ENCODE measurements at regions not wholly inside any gene's neighbourhood (a gene's known extent, or its start where the extent isn't known, plus 50 kb on each side); places are given as distances from the start of the nearest gene placed in this dataset.

DNA sequence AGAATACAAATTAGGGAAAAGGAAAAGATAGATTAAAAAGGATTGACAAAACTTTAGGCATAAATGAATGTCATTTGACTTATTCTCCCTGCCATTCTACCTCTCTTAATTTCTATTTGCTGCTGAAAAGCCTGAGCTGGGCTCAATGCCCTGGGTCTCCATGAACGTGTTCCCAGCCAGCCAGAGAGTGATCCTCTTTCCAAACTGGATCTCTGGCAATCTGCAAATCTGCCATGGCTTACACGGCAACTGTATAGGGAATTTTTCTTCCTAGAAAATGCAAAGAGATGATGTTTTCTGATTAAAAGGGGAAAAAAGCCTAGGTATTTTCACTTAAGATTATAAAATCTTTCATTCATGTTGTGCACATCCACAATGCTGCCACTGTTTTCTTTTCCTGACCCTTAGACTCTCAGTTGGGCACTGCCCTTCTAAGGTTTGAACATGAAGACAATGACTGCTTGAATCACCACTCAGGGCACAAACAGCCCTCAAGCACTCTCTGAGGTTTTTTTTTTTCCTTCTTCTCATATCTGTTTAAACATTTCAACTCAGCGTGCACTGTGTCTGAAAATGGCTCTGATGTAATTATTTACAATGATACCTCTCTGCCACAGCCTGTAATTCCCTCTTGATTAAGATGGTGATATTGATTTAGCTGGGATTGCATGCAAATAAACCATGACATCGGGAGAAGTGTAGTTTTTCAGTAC lies 60.3 kb downstream of the DACT1 start:
- no peak for DNase-seq (ENCODE audit: low read depth, low spot score)

DNA sequence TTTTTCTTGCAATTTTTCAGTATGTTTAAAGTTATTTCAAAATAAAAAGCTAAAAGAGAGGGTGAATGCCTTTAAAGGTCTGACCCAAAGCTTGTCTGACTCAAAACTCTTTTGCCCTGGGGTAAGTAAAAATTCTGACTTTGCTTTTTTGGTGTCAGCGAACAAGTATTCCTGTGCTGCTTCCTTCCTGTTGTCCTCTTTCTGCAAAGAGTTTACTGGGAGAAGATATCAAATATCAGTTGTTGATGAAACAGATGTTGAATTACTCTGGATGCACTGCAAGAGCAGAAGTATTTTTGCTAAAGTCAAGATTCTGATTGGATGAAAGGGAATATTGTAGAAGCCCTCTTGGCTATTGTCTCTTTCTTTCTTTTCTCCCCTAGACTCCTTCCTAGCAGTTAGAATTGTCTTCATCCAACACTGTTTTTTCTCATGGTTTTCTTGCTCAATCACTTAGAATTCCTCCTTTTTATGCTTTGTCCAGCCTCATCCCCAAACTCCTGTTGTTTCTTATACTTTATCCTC lies 62.0 kb downstream of the DACT1 start:
- no peak for DNase-seq (ENCODE audit: low read depth, low spot score)

DNA sequence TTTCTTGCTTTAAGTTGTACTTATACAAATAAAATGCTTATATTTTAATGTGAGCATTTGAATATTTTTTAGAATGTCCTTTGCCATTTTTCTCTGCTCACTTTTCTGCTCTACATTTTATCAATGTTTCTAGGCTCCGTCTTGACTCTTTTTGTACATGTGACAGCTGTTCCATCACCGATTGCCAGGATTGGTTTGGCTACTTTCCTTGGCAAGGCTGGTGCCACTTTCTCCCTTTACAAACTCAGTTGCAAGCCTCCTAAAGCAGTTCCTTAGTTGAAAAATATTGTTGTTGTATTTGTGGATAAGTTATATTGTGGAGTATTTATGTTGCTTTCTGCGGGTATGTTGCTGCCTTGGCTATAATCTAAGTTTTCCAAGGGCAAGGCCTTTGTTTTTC lies 63.4 kb downstream of the DACT1 start:
- no peak for DNase-seq (ENCODE audit: low read depth, low spot score)

DNA sequence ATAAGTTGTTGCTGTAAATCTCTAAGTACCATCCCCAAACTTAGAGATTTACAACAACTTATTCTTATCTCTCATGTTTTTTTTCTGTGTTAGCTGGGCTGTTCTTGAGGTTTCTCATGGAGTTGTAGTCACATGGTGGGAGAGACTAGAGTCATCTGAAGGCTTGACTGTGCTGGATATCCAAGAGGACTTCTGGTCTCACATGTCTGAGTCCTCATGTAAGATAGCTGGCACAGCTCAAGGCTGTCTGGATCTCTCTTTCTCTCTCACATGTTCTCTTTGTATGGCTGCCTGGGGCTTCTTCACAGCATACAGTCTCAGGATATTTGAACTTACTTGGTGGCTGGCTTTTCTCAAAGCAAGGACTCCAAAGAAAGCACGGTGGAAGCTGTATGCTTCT lies 63.8 kb downstream of the DACT1 start:
- no peak for DNase-seq (ENCODE audit: low read depth, low spot score)

DNA sequence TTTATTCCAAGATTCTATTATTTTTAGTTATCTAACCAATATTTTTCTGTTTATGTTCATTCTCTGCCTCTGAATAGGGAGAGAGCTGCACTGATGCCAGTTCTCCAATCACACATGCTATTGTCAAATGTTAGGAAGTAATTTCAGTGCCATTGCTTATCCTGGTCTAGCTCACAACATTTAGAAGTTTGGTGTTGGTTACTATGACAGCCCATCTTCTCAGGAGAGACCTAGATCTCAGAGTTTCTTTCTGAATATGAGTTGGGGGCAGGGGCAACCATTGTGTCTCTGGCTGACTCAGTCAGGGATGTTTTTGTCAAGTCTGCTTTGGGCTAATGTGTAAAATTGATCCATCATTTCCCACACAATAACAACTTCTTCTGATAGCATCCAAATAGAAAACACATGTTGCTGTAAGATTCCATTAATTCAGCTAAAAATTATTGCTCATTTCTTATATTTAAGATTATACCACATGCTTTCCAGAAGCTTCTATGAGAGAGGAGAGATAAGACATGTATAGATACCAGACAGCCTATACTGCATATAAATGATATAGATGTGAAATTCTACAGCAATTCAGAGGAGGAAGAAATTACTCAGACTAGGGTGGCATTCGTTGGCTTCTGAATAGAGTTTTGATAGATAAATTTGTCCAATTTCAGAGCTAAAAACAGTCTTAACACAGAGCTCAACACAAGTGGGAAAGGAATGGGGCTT lies 64.8 kb downstream of the DACT1 start:
- no peak for DNase-seq (ENCODE audit: low read depth, low spot score)

DNA sequence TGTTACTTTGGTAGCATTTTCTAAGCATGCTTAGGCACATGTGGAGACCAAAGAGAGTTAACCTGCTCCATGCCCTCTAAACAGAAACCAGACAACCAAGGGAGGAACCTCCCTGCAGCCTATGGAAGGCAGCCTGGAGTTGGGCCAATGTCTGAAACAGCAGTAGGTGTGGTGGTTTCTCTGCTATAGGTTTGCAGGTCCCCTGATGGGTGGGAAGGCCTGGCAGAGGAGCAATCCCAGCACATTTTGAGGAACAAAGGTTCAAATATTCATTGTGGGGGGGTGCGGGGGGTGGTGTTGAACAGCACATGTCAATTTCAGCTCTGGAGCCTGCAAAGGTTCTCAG lies 65.4 kb downstream of the DACT1 start:
- DNase-seq (ENCODE audit: low read depth, low spot score) = no peak

DNA sequence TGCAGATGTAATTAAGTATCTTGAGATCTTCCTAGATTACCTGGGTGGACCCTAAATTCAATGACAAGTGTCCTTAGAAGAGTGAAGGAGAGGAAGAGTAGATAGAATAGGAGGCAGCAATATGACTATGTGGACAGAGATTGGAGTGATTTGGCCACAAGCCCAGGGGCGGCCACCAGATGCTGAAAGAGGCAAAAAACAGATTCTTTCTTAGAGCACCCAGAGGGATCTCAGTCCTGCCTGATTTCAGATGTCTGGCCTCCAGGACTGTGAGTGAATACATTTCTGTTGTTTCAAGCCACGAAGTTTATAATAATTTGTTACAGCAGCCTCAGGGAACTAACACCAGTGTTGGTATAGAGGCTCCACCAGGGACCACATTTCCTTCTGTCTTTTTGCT lies 67.3 kb downstream of the DACT1 start:
- no peak for DNase-seq (ENCODE audit: low read depth, low spot score)

DNA sequence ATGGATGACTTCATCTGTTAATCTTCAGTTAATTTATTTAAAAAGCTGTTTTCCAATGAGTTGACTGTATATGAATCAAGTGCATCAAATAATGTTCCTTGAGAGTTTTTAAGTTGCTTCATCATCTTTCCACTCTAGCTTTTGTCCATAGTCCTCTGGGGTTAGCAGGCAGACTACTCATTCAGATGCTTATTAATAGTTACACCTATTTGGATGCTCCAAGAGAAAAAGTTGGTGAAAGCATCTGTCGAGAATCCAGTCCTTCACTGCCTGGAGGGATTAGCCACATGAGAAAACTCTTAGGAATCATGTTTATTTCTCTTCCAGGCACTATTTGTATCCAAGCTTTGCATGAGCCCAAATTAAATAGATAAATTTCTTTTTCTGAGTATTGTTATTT lies 70.2 kb downstream of the DACT1 start:
- no peak for DNase-seq (ENCODE audit: low read depth, low spot score)

DNA sequence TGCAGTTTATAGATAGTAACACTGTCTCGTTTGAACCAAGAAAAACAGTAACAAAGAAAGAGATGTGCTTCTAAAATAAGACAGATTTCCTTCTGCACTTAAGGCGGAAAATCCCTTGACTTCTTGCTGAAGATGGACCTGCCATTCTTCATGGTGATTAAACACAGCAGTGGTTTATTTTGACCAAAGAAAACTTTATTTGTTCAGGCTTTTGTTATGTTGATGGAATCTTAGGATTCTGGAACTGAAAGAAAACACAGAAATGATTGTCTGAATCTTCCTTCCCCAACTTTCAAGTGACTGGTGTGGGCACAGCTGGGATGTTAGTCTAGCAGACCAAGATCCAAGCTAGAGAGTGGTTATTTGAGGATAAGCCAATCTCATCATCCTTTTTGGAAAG lies 72.2 kb downstream of the DACT1 start:
- DNase-seq (ENCODE audit: low read depth, low spot score) = no peak

DNA sequence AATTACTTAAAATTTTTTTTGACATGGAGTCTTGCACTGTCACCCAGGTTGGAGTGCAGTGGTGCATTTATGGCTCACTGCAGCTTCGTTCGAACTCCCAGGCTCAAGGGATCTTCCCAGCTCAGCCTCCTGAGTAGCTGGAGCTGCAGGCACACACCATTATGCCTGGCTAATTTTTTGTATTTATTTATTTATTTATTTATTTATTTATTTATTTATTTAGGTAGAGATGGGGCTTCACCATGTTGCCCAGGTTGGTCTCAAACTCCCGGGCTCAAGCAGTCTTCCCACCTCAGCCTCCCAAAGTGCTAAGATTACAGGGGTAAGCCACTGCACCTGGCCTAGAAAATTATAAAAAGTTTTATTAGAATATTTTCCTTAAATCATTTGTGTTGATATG lies 73.6 kb downstream of the DACT1 start:
- no peak for DNase-seq (ENCODE audit: low read depth, low spot score)

DNA sequence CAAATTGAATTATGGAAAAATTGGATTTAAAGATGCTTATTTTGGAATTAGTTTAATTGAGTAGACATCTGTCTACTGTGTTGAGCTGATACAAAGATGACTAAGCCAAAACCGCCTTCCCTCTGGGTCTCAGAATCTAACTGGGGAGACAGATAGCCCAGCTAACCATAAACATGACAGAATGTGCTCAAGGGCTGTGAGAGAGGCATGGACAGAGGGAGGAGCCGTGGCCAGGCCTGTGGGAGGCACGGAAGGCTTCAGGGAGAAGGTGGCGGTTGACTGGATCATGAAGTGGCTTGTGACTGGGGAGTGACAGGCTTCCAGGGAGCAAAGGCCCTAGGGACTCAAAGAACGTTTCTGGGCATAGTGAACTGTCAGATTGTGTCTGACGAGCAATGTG lies 74.6 kb downstream of the DACT1 start:
- no peak for DNase-seq (ENCODE audit: low read depth, low spot score)

DNA sequence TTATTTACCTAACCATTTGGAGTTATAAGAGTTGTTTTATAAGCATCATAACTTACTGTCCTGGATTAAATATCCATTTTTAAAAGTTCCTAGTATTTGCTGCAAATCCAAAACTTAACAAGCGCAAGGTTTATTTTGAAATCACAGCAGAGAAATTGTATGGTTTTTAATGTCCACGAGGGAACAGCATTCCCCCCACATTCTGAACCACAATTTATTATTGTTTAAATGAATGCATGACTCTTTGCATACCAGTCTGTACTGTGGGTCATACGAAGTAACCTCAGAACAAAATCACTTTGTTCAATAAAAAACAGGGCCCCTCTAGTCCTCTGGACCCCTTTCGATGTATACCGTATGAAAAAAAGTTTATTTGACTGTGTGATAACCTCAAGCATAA lies 75.9 kb downstream of the DACT1 start:
- no peak for DNase-seq (ENCODE audit: low read depth, low spot score)

DNA sequence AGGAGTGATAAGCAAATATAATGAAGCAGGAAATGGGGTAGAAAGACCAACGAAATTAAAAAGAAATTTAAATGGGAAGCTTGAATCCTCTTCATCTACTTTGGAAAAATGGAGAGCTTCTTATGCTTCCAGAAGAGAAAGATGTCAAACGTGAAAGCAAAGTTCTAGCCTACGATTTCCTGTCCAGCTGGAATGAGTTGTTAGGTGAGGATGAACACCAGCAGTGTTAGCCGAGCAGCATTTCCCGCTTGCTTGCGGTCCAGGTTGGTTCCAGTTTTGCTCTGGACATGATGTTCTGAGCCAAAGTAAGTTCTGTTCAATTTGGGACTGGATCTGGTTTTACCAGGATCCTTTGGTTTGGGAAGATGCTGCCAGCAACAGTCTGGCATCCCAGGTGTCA lies 78.9 kb downstream of the DACT1 start:
- DNase-seq (ENCODE audit: low read depth, low spot score) = no peak

DNA sequence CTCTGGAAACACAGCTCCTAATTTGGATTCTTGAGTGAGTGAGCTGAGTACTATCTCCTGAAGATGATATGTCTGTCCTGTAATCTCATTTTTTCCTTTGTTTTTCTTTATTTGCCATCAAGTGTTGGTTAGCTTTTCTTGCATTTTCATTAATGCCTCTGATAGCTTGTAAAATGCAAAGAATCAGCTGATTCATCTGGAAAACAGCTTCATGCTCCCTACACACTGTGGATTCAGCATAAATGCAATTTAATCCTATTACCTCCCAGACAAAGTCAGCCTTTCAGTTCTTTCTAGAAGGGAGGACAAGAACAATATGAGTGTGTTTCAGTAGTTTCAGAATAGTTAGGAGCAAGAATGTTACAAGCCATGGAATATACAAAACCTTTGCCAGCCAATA lies 79.4 kb downstream of the DACT1 start:
- DNase-seq (ENCODE audit: low read depth, low spot score) = peak; percentile 32

DNA sequence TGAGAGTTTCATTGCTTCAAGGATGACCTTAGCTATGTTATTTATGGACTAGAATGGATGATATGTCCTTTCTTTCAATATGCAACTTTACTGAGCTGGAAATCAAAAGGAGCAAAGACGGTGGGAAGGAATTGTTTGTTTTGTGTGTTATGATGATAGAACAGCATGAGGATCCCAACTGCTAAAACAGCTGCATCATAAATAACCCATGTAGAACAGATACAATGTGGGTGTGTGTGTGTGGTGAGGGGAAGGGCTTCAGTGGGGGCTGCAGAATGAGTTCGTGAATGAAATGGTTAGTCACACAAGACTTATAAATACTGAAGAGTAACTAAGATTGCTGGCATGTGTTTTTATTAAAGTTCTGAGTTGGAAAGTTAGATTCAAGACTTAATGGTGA lies 80.1 kb downstream of the DACT1 start:
- DNase-seq (ENCODE audit: low read depth, low spot score) = no peak

DNA sequence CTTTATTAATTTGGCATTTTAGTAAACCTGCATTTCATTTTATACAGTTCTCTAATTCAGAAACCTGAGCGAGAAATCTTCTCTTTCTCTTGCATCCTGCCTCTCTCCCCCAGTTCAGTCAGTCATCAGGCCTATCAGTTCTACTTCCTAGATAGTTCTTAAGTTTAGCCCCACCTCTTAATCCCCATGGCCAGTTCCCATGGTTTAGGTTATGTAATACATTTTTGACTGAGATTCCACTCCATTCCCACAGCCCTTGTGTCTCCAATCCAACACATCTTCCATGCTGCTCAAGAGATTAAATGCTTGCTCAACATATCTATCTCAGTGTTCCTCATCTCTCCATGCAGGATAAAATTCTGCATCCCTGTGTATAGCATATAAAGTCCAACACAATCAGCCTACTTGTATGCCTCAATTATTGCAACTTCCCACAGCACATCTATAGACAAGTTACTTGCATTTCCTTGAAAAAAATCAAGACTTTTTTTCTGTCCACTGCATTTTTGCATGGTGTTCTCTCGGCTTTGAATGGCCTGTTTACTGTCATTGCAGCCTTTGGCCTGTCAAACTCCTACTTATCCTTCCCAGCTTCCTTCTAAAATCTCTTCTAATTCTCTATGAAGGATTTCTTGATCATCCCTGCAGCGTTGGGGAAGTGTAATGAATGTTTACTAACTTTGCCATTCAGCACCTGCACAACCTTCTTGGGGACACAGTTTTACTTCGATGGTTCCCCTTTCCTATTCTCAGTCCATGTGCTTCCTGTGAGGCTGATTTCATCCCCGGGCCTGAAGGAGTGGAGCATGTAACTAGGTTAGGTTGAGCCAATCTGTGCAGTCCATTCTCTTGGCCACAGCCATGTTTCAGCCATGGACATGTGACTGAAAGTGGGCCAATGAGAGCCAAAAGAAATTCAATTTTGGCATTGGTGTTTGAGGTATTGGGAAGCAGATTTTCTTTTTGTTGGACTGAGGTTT lies 80.8 kb downstream of the DACT1 start:
- no peak for DNase-seq (ENCODE audit: low read depth, low spot score)

DNA sequence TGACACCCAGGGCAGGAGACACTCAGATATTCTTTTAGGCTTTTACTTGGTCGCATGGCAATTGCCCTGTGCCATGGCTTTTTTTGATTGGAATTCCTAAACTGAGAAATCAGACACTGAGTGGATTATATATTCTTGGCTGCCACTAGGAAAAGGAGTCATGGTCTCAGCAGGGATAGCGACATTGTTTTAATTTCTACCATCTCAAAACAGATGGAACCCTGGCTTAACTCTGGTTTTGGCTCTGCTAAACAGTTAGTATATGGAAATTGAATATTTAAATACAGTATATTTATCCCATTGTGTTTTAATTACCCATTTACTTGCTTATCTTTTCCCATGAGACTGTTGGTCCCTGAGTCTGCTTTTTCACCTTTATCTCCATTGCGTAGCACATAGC lies 84.0 kb downstream of the DACT1 start:
- no peak for DNase-seq (ENCODE audit: low read depth, low spot score)

DNA sequence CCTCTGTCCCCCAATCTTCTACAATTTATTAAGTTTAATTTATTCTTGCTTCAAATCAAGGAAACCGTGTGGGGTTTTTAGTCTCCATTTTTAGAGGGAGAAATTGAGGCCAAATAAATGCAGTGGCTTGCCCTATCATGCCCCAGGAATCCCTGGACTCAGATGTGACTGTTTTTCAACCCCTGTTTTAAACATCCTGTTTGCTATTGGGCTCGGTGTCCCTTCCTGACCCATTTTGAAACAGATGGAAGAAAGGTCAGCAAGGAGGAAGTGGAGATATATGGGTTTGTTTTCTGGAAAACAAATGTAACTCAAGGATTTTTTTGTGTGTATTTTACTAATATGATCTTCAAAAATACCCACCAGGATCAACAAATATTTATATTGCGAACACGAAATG lies 84.7 kb downstream of the DACT1 start:
- no peak for DNase-seq (ENCODE audit: low read depth, low spot score)

DNA sequence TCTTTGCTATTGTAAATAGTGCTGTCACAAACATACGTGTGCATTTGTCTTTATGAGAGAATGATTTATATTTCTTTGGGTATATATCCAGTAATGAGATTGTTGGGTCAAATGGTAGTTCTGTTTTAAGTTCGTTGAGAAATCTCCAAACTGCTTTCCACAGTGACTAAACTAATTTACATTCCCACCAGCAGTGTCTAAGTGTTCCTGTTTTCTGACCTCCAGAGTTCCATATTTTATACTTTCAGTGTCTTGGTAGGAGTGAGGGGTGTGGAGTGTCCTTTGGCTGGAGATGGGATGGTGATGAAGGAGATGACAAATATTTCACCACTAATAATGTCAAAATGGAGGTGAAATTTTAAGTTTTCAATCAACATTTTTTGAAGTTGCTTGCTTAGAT lies 86.4 kb downstream of the DACT1 start:
- no peak for DNase-seq (ENCODE audit: low read depth, low spot score)

DNA sequence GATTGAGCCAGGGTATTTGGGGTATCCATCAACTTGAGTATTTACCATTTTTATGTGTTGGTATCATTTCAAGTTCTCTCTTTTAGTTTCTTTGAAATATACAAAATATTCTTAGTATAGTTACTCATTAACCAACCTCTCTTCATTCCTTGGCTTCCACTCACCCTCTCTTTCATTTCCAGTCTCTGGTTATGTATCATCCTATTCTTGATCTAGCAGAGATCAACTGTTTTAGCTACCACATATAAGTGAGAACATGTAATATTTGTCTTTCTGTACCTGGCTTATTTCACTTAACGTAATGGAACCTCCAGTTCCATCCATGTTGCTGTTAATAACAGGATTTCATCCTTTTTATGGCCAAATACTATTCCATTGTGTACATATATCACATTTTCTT lies 86.9 kb downstream of the DACT1 start:
- no peak for DNase-seq (ENCODE audit: low read depth, low spot score)

DNA sequence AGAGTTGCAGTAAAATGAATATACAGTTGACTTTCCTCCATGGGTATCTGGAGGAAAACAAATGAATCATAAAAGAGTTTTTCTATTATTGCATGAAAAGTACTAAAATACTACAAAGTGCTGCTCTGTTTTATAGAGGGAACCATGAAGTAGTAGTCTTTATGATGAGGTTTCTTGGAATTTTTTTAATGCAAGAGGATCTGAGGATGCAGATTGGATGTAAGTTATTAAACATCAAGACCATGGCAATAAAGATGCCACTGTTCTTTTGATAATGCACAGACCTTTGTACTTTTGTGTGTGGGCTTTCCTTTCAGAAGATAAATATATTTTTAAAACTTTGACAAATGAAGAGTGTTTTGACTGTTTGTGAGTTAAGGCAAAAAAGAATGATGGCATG lies 87.5 kb downstream of the DACT1 start:
- no peak for DNase-seq (ENCODE audit: low read depth, low spot score)

DNA sequence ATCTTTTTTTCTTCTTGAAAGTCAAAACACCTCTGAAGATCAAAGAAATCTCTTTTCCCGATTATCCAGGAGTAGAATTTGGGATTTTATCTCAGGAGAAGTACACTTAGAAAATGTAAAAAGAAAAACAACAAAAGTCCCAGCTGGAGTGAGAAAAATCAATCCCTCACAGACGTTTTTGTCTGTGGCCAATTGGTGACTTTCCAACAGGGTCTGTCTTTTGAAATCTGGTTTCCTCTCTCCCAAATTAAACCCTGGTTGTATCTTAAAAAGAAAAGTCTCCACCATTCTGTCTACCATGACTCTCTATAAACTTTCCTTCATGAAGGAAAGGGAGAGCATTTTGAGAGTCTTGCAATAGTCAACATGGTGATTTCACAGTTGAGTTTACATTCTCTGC lies 88.1 kb downstream of the DACT1 start:
- DNase-seq (ENCODE audit: low read depth, low spot score) = no peak

All from astrocyte of the hippocampus (primary cell).